ENCODE measurements at regions not wholly inside any gene's neighbourhood (a gene's known extent, or its start where the extent isn't known, plus 50 kb on each side); places are given as distances from the start of the nearest gene placed in this dataset.

GRCh38 chr5:153067869-153068268 is 422.6 kb upstream of the GRIA1 start:
- Histone ChIP-seq H3K4me1 (ENCODE audit: control insufficient read depth in 5 of 5, insufficient read depth in 5 of 5, low read length in 5 of 5) (no peaks in the 10 kb centered on the region), H3K9me3 (ENCODE audit: control insufficient read depth in 4 of 4, insufficient read depth in 3 of 4, low read length in 3 of 4) (no peaks in the 10 kb centered on the region), H3K36me3 (ENCODE audit: control insufficient read depth in 4 of 4, insufficient read depth in 4 of 4, low read length in 4 of 4) (no peaks in the 10 kb centered on the region), H3K9ac (ENCODE audit: insufficient read depth in 1 of 2, low read length in 2 of 2) (no peak overlapping the region), H3K27me3 (ENCODE audit: control insufficient read depth in 3 of 3, insufficient read depth in 3 of 3, low read length in 2 of 3) (no peaks in the 10 kb centered on the region), H3K27ac (ENCODE audit: low read depth in 1 of 2, low read length in 1 of 2) (no peak overlapping the region), H3K4me3 (no peak overlapping the region)
- 77 to 81% methylated on average over 1 of the region's 1 CpG for WGBS, 2 donors
- ATAC-seq (ENCODE audit: insufficient read depth, low FRiP score) (no peak), DNase-seq (no peak)
- TF ChIP-seq CTCF (IDR thresholded peaks at IDR 0.05; ENCODE audit: control extremely low read depth, extremely low read depth), result no peak

- H3K27ac ChIP-seq (ENCODE audit: low read depth in 1 of 2, low read length in 1 of 2), result no peak overlapping the region
- no peak overlapping the region for H3K4me3 ChIP-seq
- WGBS, 2 donors, result 83 to 87% methylated on average over 5 of the region's 5 CpGs
- H3K36me3 ChIP-seq (ENCODE audit: control insufficient read depth in 4 of 4, insufficient read depth in 4 of 4, low read length in 4 of 4), result no peaks in the 10 kb centered on the region
- ATAC-seq (ENCODE audit: insufficient read depth, low FRiP score) (no peak), DNase-seq (no peak)
- TF ChIP-seq CTCF (IDR thresholded peaks at IDR 0.05; ENCODE audit: control extremely low read depth, extremely low read depth), result no peak
- H3K9ac ChIP-seq (ENCODE audit: insufficient read depth in 1 of 2, low read length in 2 of 2), result no peak overlapping the region
- no peaks in the 10 kb centered on the region for H3K27me3 ChIP-seq (ENCODE audit: control insufficient read depth in 3 of 3, insufficient read depth in 3 of 3, low read length in 2 of 3)
- H3K4me1 ChIP-seq (ENCODE audit: control insufficient read depth in 5 of 5, insufficient read depth in 5 of 5, low read length in 5 of 5), result no peaks in the 10 kb centered on the region
- H3K9me3 ChIP-seq (ENCODE audit: control insufficient read depth in 4 of 4, insufficient read depth in 3 of 4, low read length in 3 of 4), result peaks cover 0 to 2% (median 0%) of the 10 kb centered on the region in 4 donors
These were observed 411.1 kb upstream of the GRIA1 start for GRCh38 chr5:153079396-153079795.

GRCh38 chr5:153080940-153081339 is 409.5 kb upstream of the GRIA1 start:
- DNase-seq, result peak in 1 of 3 donors; percentile 4
- 65 to 88% methylated on average over 6 of the region's 6 CpGs for WGBS, 2 donors
- Histone ChIP-seq H3K9me3 (ENCODE audit: control insufficient read depth in 4 of 4, insufficient read depth in 3 of 4, low read length in 3 of 4) (peaks cover 0 to 2% (median 0%) of the 10 kb centered on the region in 4 donors), H3K4me3 (no peak overlapping the region), H3K27me3 (ENCODE audit: control insufficient read depth in 3 of 3, insufficient read depth in 3 of 3, low read length in 2 of 3) (no peaks in the 10 kb centered on the region), H3K9ac (ENCODE audit: insufficient read depth in 1 of 2, low read length in 2 of 2) (no peak overlapping the region), H3K27ac (ENCODE audit: low read depth in 1 of 2, low read length in 1 of 2) (no peak overlapping the region), H3K36me3 (ENCODE audit: control insufficient read depth in 4 of 4, insufficient read depth in 4 of 4, low read length in 4 of 4) (no peaks in the 10 kb centered on the region), H3K4me1 (ENCODE audit: control insufficient read depth in 5 of 5, insufficient read depth in 5 of 5, low read length in 5 of 5) (no peaks in the 10 kb centered on the region)
- ATAC-seq (ENCODE audit: insufficient read depth, low FRiP score), result no peak
- no peak for TF ChIP-seq CTCF (IDR thresholded peaks at IDR 0.05; ENCODE audit: control extremely low read depth, extremely low read depth)

- Histone ChIP-seq H3K9ac (ENCODE audit: insufficient read depth in 1 of 2, low read length in 2 of 2) (no peak overlapping the region), H3K36me3 (ENCODE audit: control insufficient read depth in 4 of 4, insufficient read depth in 4 of 4, low read length in 4 of 4) (no peaks in the 10 kb centered on the region), H3K9me3 (ENCODE audit: control insufficient read depth in 4 of 4, insufficient read depth in 3 of 4, low read length in 3 of 4) (peaks cover 0 to 2% (median 0%) of the 10 kb centered on the region in 4 donors), H3K4me3 (no peak overlapping the region), H3K27ac (ENCODE audit: low read depth in 1 of 2, low read length in 1 of 2) (no peak overlapping the region), H3K4me1 (ENCODE audit: control insufficient read depth in 5 of 5, insufficient read depth in 5 of 5, low read length in 5 of 5) (no peaks in the 10 kb centered on the region), H3K27me3 (ENCODE audit: control insufficient read depth in 3 of 3, insufficient read depth in 3 of 3, low read length in 2 of 3) (no peaks in the 10 kb centered on the region)
- no peak for TF ChIP-seq CTCF (IDR thresholded peaks at IDR 0.05; ENCODE audit: control extremely low read depth, extremely low read depth)
- 66 to 77% methylated on average over 4 of the region's 4 CpGs for WGBS, 2 donors
- DNase-seq (no peak), ATAC-seq (ENCODE audit: insufficient read depth, low FRiP score) (no peak)
These were observed 409.1 kb upstream of the GRIA1 start for GRCh38 chr5:153081385-153081784.

Data from lung (tissue), 11 donors.